ENCODE measurements at regions not wholly inside any gene's neighbourhood (a gene's known extent, or its start where the extent isn't known, plus 50 kb on each side); places are given as distances from the start of the nearest gene placed in this dataset.

DNA sequence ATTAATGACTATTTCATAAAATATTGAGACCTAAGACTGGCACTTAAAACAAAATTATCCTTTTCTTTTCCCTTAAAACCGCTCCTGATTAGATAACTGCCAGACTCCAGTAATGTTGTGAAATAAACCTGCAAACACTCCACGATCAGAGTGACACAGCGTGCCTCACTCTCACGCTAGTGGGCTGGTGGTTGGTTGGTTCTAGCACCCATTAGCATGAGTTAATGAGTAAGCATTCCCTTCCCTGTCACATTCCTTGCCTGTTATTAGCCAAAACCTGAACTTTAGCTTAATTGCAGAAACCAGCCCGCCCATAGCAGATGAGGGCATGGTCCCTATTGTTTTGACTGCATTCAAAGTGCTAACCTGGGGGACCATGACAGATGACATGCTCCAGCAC lies 193.4 kb downstream of the CD83 start:
- no peak for DNase-seq
- ATAC-seq: no peak
- intact Hi-C loops (cut with micrococcal nuclease): no loop called here

DNA sequence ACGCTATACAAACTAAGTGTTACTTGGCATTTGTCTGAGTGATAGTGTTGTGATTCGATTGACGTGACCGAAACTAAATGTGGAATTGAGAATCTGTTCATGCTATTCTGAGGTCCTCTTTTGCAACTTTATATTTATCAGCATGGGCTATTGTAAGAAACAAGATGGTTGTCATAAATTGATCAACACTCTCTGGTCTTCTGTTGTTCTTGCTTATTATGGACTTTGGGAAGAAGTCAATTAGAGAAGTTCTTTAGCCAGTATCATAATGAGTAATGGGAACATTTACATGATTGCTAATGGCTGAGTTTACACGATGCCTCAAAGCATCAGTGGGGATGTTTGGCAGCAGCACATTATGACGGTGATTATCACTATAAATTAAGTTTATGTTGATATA lies 195.0 kb downstream of the CD83 start:
- intact Hi-C loops (cut with micrococcal nuclease): no loop called here
- no peak for DNase-seq
- ATAC-seq: no peak

DNA sequence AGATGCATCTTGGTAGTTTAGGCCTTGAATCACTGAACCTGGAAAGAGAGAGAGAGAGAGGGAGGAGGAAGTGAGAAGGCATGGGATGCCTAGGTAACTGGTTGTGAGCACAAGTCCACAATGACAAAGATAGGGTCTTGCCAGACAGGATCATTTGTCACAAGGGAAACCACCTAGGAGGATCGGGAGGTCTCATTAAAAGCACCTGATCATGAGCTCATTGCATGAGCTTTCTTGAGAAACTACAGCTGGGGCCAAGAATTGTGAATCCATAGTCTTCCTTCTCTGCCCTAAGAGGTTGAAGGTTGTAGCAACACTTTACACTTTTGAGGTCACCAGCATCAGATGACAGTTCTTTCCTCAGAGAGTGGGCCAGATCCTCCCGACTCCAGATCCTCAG lies 195.7 kb downstream of the CD83 start:
- ATAC-seq (no peak), DNase-seq (no peak)
- intact Hi-C loops (cut with micrococcal nuclease): no loop called here

DNA sequence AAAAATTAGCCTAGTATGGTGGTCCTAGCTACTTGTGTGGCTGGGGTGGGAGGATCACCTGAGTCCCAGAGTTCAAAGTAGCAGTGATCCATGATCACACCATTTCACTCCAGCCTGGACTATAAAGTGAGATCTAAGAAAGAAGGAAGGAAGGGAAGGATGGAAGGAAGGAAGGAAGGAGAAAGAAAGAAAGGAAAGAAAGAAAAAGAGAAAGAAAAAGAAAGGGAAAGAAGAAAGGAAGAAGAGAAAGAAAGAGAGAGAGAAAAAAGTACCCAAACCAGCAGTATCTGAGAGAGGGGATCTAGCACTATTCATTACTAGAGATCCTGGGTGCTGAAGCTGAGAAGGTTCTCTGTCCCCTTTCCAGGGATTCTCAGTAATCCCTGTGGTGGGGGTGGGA lies 197.8 kb downstream of the CD83 start:
- intact Hi-C loops (cut with micrococcal nuclease): no loop called here
- ATAC-seq (no peak), DNase-seq (no peak)

DNA sequence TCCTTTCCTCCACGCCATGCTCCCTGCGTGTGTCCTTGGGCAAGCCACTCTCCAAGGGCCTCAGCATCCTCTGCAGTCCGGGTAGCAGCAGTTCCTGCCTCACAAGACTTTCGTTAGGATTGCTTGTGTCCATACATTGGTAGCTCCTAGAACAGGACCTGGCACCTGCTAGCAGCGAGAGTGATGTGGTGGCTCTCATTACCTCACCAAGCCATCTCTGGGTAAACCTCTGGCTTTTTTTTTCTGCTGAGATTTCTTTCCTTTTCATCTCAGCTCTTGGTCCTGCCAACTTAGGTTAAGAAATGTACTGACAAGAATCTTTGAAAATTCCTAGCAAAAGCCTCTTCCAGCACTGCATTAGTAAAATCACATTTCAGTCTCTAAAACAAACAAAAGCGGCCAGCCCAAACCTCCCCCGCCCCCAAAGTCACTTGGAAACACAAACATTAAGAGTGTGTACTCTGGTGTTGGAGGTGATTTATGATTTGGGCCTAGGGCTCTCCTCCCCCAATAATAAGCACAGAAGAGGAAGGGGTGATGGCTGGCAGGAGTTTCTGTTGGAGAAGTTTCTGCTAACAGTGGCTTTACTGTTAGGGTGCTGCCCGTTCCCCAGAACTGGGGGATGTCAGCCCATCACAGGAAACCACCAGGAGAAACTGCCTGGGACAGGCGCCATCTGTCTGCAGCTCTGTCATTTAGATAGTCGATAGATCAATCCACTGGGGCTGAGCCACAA lies 199.2 kb downstream of the CD83 start:
- ATAC-seq: no peak
- intact Hi-C loops (cut with micrococcal nuclease): no loop called here
- DNase-seq: no peak

DNA sequence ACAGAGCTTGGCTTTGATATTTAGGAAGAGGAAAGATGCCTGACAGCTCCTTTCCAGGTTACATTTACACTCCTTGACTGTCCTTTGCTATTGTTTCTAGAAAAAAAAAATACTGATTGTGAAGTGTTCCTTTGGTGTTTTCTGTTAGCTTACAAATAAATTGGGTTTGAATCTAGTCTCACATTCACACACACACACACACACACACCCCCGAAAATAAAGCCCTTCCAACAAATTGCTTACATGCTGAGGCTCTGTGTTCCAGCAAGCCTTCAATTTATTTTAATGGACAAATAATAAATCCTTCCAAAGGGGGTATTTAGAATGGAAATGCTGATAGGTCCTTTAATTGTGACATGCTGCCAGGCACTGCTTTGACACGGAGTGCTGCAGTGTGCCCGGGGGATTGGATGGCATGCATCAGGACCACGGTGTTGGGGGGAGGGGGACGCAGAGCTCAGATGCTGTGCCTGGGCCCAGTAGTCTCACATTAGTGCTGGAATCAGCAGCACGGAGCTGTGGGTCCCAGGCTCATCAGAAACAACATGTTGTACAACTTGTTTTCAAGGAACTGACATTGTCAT lies 199.9 kb downstream of the CD83 start:
- ATAC-seq: no peak
- DNase-seq: no peak
- intact Hi-C loops (cut with micrococcal nuclease): no loop called here

DNA sequence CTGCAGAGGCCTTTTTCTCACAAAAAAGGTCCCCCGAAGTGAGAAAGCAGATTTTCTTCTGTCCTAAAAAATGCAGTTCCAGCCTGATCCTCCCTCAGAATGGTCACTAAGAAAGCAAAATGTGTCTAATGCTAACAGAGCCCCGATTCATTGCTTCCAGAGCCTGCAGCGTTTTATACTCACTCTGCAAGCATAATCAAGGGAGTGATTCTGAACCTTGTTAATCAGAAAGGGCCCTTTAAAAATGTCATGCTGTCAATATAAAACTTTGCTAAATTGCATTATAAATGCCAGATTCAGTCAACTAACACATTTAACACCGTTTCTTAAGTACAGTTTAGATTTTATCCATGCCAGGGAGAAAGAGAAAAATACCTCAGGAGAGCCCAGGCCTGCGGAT lies 202.8 kb downstream of the CD83 start:
- ATAC-seq (no peak), DNase-seq (no peak)
- intact Hi-C loops (cut with micrococcal nuclease): no loop called here

DNA sequence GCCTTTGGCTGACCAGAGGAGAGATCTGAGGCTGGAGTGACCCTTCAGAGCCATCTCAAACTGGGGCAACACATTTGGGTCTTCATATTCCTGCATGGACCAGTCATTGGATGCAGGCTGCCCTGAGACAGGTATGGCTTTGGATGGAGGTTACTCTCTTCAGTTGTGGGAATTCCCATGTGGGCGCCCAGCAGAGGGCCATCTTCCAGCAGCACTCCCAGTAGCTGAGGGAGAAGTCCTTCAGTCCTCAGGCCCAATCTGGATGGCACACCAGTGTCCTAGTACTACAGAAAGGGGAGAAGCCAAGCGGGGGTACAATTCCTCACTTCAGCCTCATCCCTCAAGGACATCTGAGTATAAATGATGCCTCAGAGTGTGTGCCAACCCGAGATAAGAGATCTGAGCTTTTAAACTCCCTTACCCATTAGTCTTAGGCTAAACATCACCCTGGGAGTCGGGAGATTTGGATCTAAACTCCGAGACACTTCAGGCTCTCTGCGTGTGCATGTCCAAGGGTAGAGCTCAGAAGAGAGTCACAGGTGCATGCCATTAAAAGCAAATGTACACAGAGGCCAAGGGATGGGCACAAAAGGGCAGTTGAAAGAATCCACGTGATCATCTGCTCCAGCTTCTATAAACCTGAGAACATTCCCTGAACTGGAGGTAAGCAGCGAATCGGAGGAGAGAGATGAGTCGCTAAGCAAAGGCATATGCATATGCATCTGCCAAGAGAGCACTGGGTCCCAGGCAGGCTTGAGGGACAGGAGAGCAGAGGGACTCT lies 204.6 kb downstream of the CD83 start:
- DNase-seq (peak; percentile 39), ATAC-seq (peak; percentile 60)
- intact Hi-C loops (cut with micrococcal nuclease): no loop called here

DNA sequence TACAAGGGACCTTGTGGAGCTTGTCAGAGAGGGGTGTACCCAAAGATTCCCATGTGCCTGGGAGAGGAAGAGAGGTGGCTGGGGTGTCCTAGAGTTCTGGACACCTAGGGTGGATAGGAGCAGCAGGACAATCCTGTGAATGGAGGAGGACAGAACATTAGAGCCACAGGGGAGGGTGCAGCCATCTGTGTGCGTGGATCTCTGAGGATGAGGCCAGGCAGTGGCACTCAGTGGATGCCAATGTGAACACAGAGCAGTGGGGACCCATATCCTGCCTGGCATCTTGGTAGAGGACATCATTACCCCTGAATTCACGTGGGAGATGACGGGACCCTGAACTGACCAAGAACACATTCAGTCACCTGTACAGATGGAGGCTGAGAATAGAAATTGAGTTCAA lies 205.3 kb downstream of the CD83 start:
- DNase-seq (no peak), ATAC-seq (no peak)
- intact Hi-C loops (cut with micrococcal nuclease): no loop called here

DNA sequence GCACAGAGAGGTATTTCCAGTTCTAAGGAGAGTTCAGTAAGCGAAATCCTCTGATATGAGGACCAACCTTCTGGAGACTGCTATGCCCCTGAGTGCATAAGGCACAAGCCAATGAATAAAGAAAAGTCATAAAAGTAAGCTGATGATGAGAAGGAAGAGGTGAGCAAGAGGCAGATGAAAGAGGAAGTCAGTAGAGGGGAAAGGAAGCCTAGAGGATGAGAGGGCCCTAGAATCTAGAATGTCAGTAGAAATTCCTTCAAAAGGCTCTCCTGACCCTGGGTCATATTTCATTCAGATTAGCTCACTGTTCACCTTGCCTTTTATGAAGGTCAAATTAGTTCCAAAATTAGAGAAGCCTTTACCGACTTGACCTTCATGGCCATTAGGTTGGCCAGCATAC lies 209.2 kb downstream of the CD83 start:
- intact Hi-C loops (cut with micrococcal nuclease): no loop called here

DNA sequence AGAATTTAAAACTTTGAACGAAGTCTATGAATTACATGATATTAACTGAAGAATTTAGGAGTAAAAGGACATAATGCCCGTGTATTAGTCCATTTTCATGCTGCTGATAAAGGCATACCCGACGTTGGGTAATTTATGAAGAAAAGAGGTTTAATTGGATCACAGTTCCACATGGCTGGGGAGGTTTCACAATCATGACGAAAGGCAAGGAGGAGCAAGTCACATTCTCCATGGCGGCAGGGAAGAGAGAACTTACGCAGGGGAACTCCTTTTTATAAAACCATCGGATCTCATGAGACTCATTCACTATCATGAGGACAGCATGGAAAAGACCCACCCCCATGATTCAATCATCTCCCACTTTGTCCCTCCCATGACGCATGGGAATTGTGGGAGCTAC lies 210.6 kb downstream of the CD83 start:
- ATAC-seq: no peak
- intact Hi-C loops (cut with micrococcal nuclease): no loop called here
- DNase-seq: no peak

More for the DNA sequence above, 209.2 kb downstream of the CD83 start:
- ATAC-seq: no peak
- no peak for DNase-seq

DNA sequence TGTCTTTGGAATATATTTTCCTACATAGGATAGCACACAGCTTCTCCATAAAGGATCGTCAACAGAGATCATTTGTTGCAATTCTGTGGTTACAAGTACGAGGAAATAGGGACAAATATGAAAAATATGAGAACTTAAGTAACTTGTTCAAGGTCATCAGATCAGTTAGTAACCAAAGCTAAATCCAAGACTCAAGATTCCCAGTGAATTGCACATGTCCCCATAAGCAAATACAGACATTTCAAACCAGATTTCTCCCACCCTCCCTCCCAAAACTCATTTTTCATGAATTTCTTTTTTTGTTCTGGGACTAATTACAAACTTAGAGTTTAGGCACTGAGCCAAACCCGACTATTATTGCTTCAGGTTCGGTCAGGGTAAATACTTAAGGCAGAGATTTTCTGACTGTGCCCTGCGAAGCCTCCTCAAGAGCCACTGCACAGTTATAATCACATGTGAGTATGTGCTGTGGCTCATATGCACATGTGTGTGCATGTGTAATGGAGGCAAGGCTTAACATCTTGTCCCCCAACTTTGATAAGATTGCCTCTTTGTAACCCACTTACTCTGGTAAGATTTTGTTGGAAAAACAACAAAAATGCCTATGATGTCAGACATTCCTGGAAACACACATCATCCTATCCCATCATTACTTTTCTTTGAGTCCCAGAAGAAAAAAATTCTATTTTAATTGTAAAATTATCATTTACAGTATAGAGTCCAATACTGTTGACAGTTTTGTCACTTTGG lies 216.2 kb downstream of the CD83 start:
- ATAC-seq: no peak
- intact Hi-C loops (cut with micrococcal nuclease): no loop called here

DNA sequence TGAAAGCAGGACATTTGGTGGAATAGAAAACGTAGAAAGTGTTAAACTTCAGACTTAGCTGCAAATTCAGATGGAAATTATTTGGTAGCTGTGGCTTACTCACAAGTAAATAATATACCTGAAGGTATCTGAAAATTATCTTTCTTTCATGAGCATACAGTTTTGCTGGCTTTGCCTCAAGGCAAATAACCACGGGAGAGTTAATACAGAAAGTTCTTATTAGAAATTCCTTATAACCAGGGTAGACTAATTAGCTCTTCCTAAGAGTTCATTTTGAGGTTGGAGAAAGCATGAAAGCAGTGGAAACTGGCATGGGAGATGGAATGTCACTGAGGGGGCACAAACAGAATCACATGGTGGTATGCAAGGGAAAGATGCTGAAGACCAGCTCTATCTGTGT lies 217.5 kb downstream of the CD83 start:
- ATAC-seq (no peak), DNase-seq (no peak)
- intact Hi-C loops (cut with micrococcal nuclease): no loop called here

More for the DNA sequence above, 216.2 kb downstream of the CD83 start:
- DNase-seq: no peak

DNA sequence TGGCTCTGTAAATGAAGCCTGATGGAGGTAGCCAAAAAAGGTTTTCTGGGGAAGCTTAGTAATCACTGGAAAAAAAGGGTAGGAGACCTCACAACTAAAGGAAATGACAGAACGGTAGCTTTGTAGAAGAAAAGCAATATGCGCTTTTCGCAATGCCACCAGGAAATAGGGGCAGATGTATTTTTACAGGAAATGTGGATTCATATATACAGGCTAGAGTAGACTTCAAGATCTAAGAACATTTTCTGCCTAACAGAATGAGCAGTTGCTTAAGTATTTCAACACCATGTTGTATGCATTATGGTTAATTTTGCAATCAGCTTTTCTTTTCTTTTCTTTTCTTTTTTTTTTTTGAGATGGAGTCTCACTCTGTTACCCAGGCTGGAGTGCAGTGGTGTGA lies 219.6 kb downstream of the CD83 start:
- no peak for DNase-seq
- intact Hi-C loops (cut with micrococcal nuclease): no loop called here
- no peak for ATAC-seq

DNA sequence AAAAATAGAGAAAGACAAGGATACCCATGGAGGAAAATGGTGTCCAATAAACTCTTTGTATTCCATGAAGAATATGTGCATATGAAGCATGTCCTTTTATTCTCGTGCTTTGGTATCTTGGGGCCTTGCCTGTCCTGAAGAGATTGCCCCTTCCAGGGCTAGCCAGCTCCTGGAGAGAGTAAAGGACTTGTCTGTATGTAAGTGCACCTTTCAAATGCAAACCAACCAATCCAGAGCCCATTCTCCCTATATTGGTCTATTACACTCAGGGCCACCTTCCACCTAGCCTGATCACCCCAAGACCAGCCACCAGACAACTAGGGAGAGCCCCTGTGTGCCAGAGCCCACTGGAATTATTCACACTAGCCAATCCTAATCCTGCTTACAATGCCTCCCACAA lies 221.6 kb downstream of the CD83 start:
- intact Hi-C loops (cut with micrococcal nuclease): no loop called here
- ATAC-seq (no peak), DNase-seq (no peak)

DNA sequence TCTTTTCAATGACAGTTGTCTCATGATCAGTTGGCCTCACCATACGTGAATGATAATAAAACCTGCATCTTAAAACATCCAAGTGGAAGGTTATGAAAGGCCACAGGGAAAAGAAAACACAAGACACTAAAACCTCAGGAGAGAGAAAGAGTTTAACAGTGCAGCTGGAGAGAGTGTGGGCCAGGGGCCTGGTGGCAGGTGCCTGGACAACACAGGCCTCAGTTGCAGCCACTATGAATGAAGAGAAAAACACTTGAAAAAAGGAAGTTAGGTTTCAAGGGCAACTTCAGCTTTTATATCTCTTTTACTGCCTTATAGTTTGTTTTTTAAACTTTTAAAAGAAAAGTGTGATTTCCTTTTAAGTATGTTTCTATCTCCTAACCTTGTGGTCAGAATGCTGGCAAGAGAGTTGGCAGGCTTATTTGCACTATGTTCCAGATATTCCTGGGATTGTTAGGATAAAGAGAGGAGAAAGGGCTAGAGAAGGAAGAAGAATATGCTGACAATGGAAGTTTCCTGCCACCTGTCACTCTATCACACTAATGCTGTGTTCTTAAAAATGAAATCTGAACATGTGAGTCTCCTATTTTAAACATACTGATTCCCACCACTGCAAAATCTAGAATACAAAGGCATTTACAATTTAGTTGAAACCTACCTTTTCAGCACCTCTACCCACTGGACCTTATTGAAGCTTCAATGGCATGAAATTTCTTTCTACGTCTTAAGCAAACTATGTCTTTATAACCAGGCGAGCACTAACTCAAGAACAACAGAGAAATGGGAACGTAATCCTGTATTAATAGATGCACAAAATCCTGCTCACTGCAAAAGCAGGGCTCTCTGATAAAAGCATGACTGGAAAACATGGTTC lies 222.4 kb downstream of the CD83 start:
- intact Hi-C loops (cut with micrococcal nuclease): no loop called here
- ATAC-seq: no peak
- DNase-seq: no peak

DNA sequence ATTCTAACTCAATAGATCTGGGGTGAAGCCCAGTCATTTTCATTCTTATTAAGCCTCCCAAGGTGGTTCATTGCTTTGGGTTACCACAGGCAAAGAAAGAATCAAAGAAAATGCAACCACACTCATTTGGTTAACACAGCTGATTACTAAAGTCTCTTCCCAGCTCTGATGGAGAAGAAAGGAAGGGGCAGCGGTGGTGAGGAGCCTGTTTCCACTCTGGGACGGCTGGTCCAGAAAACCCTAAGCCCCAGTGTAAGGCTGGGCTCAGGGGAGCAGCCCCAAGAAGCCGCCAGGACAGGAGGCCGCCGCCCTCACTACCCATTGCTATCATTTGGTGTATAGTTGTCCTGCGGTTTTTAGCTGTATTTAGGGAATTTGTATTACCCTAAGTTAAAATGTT lies 226.9 kb downstream of the CD83 start:
- DNase-seq (no peak), ATAC-seq (no peak)
- intact Hi-C loops (cut with micrococcal nuclease): no loop called here

DNA sequence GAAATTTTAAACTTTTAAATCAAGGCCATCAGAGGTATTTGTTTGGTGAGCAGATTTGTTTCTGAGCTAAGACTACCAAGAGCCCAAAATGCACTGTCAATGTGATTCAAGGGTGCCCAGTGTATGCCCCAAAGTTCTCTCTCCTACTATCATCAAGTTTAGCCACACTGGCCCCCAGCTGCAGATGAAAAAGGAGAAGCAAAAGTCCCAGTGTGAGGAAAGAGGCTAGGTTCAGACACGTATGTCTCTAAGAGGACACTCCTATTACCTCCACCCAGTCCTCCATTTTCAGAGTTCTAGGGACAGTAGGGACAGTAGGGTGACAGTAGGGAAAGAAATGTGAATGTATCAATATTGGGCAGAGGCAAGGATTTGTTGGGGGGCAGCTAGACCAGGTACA lies 230.8 kb downstream of the CD83 start:
- ATAC-seq (no peak), DNase-seq (no peak)
- intact Hi-C loops (cut with micrococcal nuclease): no loop called here

DNA sequence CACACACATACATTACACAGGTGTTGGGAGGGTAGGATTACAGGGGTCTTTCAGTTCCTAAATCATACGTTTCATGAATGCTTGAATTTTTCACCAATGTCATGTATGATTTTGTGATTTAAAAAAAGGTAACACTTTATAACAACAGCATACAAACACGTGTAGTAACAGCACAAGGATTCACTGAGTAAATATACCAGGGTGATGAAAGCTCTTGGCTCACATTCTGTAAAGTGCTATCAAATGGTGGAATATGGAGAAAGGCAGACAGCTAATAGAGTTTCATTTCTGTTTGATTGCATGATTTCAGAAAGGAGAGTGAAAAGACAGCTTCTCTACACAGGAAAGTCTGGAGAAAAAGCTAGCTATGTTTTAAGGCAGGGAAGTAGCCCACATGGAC lies 231.9 kb downstream of the CD83 start:
- DNase-seq (no peak), ATAC-seq (no peak)
- intact Hi-C loops (cut with micrococcal nuclease): no loop called here
